HG02798 (cell line): ENCODE measurements at regions not wholly inside any gene's neighbourhood (a gene's known extent, or its start where the extent isn't known, plus 50 kb on each side); places are given as distances from the start of the nearest gene placed in this dataset.
A peak's percentile ranks its signal among the peaks of the same experiment; 100 is the strongest.

Experiments used
- ATAC-seq: cut with Tn5 transposase; IDR thresholded peaks from one replicate; pipeline ENCODE4 v1.9.1; 2021; ENCODE audit warnings: mild to moderate bottlenecking; ENCODE audit not compliant: unreplicated experiment, poor library complexity

- no peak for ATAC-seq
These were observed 50.6 kb upstream of the PTGR2 start for GRCh38 chr14:73800970-73801515.

DNA sequence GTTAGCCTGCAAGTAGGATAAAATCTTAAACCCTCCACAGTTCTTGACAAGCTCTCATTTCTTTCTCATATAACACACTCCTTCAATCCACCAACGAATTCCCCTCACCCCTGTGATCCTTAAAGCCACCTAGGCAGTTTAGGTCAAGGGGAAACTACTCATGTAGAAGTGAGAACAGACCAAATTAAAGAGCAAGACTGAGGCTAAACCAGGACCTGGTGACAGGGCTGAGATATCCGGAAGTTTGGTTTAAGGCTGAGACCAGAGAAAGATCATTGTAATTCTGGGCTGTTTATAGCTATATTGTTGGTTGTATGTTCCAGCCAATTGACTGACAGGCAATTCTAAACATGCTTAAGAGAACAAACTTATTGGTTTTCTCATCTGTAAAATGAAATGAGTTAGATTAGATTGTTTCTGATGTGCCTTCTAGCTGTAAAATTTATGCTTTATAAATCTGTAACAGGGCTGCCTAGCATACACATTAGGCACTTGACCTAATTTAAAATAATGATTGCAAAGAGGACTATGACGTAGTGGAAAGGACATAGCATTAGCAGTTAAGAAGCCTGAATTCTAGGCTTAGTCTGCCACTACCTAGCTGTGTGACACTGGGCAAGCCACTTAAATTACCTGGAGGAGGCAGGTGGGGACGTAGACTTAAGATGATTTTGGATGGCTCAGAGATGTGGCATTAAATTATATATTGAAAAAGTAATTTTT, 53.9 kb upstream of the PTGR2 start:
- no peak for ATAC-seq

DNA sequence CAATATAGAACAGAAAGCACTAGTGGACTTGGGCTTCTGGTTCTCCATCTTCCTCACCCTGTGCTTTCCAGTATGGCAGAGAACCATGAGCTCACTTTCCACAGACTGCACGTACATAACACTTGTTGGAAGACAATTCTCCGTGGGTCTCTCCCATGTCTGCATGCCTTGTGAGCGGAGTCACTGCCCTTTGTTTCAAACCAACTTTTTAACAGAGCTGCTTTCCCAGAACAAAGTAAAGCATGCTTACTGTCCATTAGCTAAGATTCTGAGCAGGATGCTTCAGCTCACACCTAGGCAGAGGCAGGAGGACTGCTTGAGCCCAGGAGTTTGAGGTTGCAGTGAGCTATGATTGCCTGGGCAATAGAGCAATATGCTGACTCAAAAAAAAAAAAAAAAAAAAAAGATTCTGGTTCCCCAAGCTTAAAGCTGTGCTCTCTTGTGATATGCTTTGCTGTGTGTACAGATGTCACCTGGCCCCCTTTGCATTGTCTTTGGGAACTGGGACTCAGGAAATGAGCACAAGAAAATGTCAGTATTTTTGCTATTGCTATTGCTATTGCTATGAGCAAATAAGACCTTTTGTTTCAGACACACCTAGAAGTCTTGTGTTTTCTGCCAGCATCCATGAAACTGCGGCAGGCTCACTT, 54.6 kb upstream of the PTGR2 start:
- no peak for ATAC-seq

DNA sequence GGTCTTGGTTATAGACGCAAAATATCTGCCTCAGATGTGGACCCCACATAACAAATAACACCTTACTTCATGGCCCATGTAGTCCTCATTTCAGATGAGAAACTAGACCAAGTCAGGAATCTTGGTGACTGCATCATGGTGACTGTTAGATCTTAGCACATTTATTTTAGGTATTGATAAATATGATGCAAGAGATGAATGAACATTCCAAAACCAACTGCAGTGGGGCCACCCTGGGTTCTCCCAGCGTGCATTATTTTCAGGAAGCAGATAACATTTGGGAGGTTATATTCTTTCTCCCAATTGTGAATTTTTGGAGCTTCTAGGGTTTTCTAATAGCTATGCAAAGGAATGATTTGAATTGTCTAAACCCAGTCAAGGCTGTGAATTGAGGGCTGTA, 55.2 kb upstream of the PTGR2 start:
- ATAC-seq, result no peak

DNA sequence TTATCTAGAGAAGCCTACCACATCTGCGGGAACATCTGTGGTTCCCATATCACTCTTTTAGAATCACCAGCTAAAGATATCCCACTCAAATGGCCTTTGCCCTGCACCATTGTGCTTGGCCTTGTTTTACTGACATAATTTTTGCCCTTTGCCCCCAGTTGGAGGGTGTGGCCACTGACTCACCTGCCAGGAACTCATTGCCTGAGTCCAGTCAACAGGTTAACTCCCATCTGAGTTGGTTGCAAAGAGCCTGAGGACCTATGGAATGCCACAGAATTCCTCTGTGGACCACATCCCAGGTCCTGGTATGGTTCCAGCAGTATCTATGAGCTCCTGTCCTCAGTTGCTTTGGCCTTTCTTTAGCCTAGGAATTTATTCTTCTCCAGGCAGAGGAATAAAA, 55.7 kb upstream of the PTGR2 start:
- ATAC-seq, result no peak

GRCh38 chr14:73795466-73795865, 56.2 kb upstream of the PTGR2 start:
- ATAC-seq, result no peak

DNA sequence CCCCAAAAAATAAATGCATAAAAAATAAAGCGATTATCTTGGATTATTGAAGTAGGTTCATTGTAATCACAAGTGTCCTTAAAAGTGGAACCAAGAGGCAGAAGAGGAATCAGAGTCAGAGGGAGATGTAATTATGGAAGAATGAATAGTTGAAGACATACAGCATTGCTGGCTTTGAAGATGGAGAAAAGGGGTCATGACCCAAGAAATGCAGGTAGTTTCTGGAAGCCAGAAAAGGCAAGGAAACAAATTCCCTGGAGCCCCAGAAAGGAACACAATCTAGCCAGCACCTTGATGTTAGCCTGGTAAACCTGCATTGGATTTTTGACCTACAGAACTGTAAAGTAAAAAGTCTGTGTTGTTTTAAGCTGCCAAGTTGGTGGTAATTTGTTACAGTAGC, 57.5 kb upstream of the PTGR2 start:
- no peak for ATAC-seq

DNA sequence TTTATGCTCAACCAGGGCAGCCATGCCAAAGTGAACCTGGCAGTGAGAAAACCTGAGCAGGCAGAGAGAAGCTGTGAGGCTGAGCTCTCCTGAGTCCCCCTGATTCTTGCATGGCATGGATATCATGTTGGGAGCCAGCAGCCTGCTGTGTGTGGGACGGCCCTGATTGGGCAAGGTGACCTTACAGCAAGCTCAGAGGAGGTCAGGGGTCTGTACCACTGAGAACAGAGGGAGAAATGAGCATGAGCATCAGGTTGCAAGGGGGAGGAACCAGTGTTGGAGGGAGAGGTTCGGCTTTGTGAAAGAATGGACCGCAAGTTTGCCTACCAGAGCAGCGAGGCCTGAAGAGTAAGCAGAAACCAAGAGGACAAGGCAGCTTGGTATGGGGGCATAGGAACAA, 59.1 kb upstream of the PTGR2 start:
- ATAC-seq, result no peak

DNA sequence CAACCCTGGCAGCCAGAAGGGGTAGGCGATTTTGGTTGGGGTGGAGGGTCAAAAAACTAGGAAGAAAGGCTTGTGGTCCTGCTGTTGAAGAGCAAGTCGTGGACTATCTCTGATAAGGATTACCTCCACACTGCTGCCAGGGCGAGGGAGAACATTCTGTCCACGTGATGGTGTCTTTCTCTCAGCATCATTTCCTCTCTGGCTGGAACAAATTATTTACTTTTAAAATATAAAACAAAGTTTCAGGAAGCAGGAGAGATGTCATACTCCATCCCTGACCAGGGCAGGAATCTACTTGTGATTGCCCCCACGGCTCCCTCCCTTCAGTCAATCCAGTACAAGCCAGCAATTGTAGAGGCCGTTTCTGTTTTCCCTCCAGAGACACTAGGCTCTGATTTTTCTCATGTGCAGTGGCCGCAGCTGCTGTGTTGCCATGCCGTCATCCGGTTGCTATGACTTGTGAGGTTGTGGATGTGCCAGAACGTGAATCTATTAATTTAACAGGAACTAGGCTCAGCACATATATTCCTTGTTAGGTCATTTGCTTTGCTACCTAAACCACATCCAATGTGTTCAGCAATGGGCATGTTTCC, 61.5 kb upstream of the PTGR2 start:
- no peak for ATAC-seq

DNA sequence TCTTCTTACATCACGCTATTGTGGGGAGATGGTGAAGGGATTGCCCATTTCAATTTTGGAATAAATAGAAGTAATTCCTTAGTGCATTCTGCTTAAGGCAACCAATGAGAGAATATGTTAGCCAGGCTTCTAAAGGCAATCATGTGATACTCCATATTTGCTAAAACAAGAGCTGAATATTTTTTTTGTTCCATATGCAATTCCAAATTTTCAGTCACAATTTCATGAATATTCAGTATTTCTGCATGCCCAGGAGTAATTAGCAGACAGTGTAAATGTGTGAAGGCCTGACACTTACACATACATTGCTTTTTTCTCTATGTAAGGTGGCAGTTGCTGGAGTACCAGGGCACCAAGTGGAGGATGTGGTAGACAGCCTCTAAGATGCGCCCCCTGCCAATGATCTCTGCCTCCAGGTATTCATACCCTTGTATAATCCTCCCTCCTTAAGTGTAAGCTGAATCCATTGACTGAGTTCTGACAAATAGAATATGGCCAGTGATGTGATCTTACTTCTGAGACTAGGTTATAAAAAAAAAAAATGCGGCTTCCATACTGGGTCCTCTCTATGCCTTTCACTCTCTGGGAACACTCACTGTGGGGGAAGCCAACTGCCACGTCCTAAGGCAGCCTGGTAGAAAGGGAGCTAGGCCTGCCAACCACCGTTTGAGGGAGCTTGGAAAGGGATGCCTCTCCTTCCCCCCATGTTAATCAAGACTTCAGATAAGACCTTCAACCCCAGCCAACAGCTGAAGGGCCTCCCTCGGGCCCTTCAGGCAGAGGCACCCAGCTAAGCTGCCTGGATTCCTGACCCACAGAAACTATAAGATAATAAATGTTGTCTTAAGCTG, 62.7 kb upstream of the PTGR2 start:
- ATAC-seq, result no peak

- no peak for ATAC-seq
These were observed 63.4 kb upstream of the PTGR2 start for GRCh38 chr14:73788317-73788598.

DNA sequence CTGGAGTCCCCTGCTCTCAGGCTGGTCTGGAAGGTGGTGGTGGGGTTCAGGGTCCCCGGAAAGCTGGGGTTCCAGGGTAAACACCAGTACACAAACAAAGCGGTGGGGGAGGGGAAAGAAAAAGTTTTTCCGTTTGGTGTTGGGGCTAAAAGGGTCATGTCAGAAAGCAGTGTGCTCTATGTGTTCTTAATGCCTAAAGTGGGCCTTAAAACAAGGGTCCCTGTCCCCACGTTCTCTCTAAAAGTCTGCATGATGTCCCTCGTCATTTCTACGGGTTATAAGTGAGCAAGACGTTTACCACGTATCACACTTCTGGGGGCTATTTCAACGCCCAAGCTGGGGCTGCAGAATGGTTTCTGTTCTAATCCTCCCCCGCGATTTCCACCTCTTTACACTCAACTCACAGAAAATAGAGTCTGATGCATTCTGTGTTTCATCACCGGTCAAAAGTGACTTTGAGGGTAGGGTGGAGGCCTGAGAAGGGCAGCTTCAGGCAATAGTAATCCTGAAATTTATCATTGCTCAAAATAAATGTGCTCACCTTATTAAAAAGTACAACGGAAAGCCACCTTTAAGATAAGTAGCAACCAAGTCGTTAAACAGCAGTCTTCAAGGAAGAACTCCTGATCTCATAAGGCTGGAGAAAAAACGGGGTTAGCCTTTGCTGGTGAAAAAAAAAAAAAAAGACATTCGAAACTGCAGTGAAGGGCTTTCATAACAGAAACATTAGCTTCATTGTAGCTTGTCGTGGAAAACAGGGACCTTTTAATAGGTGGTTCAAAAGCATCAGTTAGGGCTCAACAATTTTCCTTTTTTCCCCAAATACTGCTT, 63.9 kb upstream of the PTGR2 start:
- ATAC-seq, result peak; percentile 19

- peak; percentile 52 for ATAC-seq
These were observed 64.8 kb upstream of the PTGR2 start for GRCh38 chr14:73786636-73787485.

GRCh38 chr14:73785834-73786635, 65.6 kb upstream of the PTGR2 start:
- no peak for ATAC-seq

GRCh38 chr14:73785336-73785833, 66.2 kb upstream of the PTGR2 start:
- no peak for ATAC-seq

- ATAC-seq, result no peak
These were observed 66.7 kb upstream of the PTGR2 start for GRCh38 chr14:73784988-73785313.

GRCh38 chr14:73784181-73784987, 67.2 kb upstream of the PTGR2 start:
- ATAC-seq, result no peak
